ENCODE measurements at regions not wholly inside any gene's neighbourhood (a gene's known extent, or its start where the extent isn't known, plus 50 kb on each side); places are given as distances from the start of the nearest gene placed in this dataset.
"Not testable (repeated sequence)": the region's sequence is repeated elsewhere in the genome, so short reads cannot be mapped to it uniquely, and the experiment has no call there.

DNA sequence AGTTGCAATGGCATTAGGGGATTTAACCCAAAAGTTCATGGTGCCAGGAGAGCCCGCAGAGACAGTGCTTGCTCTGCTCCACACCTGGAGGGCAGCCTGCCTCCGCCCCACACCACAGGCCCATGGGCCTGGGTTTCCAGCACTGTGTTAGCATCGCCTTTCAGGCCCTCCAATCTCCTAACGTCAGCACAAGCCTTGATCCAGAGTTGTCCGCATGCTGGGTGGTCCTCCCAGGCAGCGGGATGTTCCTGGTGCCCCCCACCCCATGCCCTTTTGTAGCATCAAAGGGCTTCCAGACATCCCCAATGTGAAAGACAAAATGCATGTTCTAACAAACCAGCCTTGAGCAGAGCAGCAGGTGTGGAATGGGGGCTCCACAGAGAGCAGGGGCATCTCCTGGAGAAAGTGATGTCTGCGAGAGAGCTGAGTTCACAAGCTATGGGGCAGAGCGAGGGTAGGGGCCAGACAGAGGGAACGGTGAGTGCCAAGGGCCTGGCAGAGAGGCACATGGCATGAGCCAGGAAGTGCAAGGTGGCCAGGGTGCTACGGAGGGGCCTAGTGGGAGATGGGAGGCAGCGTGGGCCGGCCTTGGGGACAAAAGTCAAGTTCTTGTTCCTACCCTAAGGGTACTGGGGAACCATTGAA lies 119.2 kb downstream of the CYP26B1 start:
- FAIRE-seq: no peak

DNA sequence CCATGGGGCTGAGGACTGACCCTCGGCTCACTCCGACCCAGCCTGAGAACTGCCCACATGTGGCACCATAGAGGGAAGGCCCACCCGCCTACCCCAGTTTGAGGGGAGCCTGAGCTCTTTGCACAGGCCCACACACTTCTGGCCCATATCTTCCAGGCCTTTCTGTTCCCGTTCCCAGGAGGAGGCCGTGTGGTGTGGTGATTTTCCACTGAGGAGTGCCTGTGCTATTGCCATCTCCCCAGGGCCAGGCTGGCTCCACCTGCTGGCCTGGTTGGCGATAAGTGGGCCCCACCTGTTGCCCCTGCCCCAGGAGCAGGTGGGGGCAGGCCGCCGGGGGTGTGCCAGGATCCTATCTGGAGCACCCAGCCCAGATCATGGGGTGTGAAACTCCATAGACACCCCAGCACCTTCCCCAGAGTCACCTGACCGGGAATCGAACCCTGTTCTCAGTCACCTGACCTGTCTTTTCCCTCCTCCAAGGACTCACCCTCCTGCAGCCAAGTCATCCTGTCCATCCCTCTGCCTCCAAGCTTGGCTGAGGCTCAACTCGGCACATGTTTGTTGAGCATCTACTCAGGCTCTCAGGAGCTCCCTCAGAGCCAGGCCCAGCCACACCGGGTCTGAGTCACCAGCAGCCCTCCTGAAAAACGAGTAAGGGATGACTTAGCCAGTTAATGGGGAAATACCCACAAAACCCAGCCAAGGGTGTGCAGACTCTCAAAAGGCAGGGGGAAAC lies 120.1 kb downstream of the CYP26B1 start:
- FAIRE-seq (no peak), DNase-seq (ENCODE audit: insufficient read length) (no peak)
- TF ChIP-seq TAF1 (IDR thresholded peaks at IDR 0.05; ENCODE audit: borderline replicate concordance, low read depth, low read length): no peak
- TF ChIP-seq POLR2AphosphoS5 (IDR thresholded peaks at IDR 0.05; ENCODE audit: low read depth, low read length): no peak
- no peak for TF ChIP-seq POLR2A (IDR thresholded peaks at IDR 0.05; ENCODE audit: low read depth, low read length)

More for the DNA sequence above, 119.2 kb downstream of the CYP26B1 start:
- no peak for TF ChIP-seq POLR2AphosphoS5 (IDR thresholded peaks at IDR 0.05; ENCODE audit: low read depth, low read length)
- TF ChIP-seq TAF1 (IDR thresholded peaks at IDR 0.05; ENCODE audit: borderline replicate concordance, low read depth, low read length): no peak
- TF ChIP-seq POLR2A (IDR thresholded peaks at IDR 0.05; ENCODE audit: low read depth, low read length): no peak
- DNase-seq (ENCODE audit: insufficient read length): no peak

DNA sequence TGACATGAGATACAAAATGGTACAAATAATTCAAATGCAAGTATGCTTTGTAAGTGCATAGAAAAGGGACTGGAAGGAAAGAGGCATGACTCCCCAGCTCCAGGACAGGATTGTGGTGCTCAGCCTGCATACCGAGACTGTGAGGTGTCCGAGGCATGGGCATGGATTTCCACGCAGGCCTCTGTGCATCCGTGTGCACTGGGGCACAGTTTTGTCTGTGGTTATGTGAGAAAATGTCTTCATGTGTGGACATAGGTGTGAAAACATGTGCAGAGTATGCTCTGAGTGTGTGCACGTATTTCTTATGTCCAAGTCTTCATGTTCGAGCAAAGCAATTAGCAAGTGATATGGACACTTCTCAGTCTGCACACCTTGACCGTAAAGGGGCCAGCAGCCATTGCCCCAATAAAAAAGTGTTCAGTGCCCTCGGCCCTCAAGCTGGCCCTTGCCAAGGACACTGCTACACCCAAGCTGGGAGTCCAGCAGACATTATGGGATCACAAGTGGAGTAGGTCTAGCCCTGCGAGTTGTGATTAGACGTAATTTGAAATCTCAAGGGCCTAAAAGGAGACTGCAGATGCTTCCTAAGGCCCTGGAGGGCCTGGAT lies 120.7 kb downstream of the CYP26B1 start:
- no peak for TF ChIP-seq TAF1 (IDR thresholded peaks at IDR 0.05; ENCODE audit: borderline replicate concordance, low read depth, low read length)
- no peak for TF ChIP-seq POLR2AphosphoS5 (IDR thresholded peaks at IDR 0.05; ENCODE audit: low read depth, low read length)
- no peak for TF ChIP-seq POLR2A (IDR thresholded peaks at IDR 0.05; ENCODE audit: low read depth, low read length)
- DNase-seq (ENCODE audit: insufficient read length): no peak
- no peak for FAIRE-seq

DNA sequence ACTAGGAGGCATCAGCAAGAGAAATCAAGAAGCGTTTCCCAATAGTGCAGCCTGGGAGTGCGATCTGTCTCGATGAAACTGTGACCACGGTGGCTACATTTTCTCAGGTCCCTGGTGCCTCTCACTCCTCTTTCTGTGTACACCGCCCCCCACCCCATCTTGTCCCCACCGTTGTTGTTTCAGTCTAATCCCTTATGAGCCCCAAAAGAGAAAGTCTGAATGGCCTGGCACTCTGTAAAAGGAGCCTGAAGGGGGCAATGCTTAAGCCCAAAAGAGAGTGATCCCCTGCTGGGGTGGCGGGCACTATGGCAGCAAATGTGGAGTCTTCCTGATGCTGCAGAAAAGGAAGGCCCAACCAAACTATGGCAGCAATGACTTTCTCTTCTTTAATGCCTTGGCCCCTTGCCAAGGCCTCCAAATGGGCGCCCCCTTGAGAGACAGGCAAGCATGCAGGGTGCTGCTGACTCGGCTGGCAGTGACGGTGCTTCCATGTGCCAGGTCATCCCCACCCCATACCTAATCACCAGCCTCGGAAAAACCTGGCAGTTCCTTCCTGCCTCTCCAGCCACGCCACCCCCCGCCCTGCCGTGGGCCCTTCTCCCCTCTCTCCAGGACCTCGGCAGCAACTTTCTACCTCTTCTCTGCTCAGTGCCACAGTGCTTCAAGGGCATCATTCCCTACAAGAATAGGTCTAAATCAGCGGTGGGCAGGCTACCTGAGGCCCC lies 123.0 kb downstream of the CYP26B1 start:
- DNase-seq (ENCODE audit: insufficient read length) (no peak), FAIRE-seq (no peak)

DNA sequence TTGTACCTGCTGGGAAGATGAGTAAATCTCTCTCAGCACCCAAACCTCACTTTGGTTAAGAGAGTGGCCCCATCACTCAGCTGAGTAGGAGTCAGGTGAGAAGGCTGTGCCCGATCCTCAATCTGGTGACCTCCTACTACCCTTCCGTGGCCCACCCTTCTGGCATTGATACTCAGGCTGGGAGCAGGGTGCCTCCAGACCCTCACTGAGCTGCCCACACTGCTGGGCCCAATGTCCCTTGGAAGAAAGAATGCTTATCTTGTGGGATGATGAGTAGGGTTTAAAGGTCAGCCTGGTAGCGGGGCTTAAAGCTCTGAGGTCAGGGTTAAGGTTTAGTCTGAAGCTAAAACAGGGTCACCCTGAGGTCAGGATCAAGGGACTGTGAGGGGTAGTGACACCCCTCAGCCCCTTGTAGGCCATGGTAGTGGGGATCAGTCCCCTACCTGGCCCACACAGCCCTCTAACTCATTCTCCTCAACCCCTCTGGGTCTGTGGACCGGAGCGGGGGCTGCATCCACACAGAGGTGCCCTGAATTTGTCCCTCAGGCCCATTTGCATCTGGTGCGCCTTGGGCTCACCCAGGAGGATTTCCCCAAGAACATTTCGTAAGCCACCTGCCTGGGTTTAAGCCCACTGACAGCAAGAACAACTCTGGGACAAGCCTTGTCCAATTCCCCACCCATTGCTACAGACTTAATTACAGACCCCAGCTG lies 123.8 kb downstream of the CYP26B1 start:
- no peak for FAIRE-seq
- no peak for TF ChIP-seq POLR2A (IDR thresholded peaks at IDR 0.05; ENCODE audit: low read depth, low read length)
- TF ChIP-seq TAF1 (IDR thresholded peaks at IDR 0.05; ENCODE audit: borderline replicate concordance, low read depth, low read length): no peak
- TF ChIP-seq POLR2AphosphoS5 (IDR thresholded peaks at IDR 0.05; ENCODE audit: low read depth, low read length): no peak
- DNase-seq (ENCODE audit: insufficient read length): no peak

More for the DNA sequence above, 123.0 kb downstream of the CYP26B1 start:
- TF ChIP-seq POLR2AphosphoS5 (IDR thresholded peaks at IDR 0.05; ENCODE audit: low read depth, low read length) (no peak), POLR2A (IDR thresholded peaks at IDR 0.05; ENCODE audit: low read depth, low read length) (no peak), TAF1 (IDR thresholded peaks at IDR 0.05; ENCODE audit: borderline replicate concordance, low read depth, low read length) (no peak)

DNA sequence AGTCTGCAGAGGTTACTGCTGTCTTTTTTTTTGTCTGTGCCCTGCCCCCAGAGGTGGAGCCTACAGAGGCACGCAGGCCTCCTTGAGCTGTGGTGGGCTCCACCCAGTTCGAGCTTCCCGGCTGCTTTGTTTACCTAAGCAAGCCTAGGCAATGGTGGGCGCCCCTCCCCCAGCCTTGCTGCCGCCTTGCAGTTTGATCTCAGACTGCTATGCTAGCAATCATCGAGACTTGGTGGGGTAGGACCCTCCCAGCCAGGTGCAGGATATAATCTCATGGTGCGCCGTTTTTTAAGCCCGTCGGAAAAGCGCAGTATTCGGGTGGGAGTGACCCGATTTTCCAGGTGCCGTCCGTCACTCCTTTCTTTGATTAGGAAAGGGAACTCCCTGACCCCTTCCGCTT lies 126.3 kb downstream of the CYP26B1 start:
- not testable (repeated sequence) for DNase-seq (ENCODE audit: insufficient read length); FAIRE-seq

DNA sequence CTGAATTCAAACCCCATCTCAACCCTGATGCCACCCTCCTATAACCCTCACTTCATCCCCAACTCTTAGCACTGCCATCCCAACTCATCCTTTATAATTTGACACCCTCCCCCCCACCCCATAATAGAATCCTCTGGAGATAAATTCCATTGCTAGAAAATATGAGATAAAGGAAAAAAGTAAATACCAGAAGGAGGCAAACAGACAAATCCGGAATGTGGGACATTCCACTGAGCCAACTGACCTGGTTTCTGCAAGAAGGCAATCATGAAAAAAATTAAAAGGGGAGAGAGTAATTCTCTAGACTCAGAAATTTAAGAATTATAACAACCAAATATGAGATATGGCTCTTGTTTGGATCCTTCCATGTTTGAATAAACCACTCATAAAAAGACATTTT lies 132.4 kb downstream of the CYP26B1 start:
- TF ChIP-seq TAF1 (IDR thresholded peaks at IDR 0.05; ENCODE audit: borderline replicate concordance, low read depth, low read length) (no peak), POLR2AphosphoS5 (IDR thresholded peaks at IDR 0.05; ENCODE audit: low read depth, low read length) (no peak), POLR2A (IDR thresholded peaks at IDR 0.05; ENCODE audit: low read depth, low read length) (no peak)
- DNase-seq (ENCODE audit: insufficient read length): no peak
- no peak for FAIRE-seq

DNA sequence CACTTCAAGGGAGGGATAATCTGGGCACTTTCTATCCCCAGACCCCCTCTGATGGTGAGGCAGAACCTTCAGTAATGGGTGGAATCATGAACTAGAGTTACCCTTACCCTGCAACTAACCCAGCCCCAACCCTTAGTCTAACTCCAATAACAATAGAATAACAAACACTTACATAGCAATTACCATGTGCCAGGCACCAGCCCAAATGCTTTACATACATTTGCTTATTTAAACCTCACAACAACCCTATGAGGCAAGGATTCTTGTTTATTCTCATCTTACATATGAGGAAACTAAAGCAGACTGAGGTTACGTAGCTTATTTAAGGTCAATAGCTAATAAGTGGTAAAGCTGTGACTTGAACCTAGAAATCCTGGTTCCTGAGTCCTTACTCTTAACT lies 132.8 kb downstream of the CYP26B1 start:
- DNase-seq (ENCODE audit: insufficient read length) (no peak), FAIRE-seq (no peak)
- TF ChIP-seq TAF1 (IDR thresholded peaks at IDR 0.05; ENCODE audit: borderline replicate concordance, low read depth, low read length) (no peak), POLR2AphosphoS5 (IDR thresholded peaks at IDR 0.05; ENCODE audit: low read depth, low read length) (no peak), POLR2A (IDR thresholded peaks at IDR 0.05; ENCODE audit: low read depth, low read length) (no peak)

DNA sequence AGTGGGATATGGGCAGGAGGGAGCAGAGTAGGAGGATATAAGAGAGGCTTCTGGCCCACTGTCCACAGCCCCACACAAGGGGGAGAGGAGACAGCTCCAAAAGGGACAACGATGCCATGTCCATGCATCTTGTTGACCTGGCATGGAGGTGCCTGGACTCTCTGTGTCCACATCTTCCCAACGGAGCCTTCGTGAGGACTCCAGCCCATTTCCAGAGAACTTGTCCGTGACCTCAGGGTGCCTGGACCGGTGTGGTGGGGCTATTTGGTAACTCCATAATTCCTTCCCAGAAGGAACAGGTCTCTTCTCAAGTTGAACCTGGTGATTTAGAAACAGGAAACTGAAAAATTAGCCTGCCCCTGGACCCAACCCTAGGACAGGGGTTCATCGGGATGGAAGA lies 133.9 kb downstream of the CYP26B1 start:
- FAIRE-seq: no peak
- TF ChIP-seq TAF1 (IDR thresholded peaks at IDR 0.05; ENCODE audit: borderline replicate concordance, low read depth, low read length): no peak
- no peak for TF ChIP-seq POLR2AphosphoS5 (IDR thresholded peaks at IDR 0.05; ENCODE audit: low read depth, low read length)
- TF ChIP-seq POLR2A (IDR thresholded peaks at IDR 0.05; ENCODE audit: low read depth, low read length): no peak
- DNase-seq (ENCODE audit: insufficient read length): no peak

DNA sequence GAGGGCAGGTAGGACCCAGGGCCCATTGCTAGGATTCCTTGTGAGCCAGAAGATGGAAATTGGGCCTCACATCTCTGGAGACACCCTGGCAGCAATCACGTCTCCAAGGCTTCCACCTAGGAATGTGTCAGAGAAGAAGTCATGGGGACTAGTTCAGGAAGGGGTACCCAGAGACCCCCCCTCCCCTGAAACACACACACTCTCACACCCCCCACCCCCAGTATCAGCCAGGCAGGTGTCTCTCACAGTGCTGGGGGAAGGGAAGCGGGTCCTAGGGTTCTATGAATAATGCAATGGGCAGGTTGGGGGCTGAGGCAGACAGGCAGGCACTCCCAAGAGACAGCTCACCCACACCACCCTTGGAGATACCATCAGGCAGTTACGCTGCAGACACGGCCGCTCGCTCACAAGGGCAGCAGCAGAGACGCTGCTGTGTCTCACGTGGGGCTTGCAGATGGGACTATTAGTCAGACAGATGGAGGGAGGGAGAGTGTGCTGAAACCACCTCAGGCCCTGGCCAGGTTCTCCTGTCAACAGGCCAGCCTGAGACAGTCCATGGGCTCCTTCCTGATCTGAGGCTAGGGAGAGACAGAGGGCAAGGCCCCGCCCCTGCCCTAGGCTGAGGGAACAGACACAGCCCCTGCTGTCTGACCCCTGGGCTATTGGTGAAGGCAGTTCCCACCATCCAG lies 134.6 kb downstream of the CYP26B1 start:
- TF ChIP-seq TAF1 (IDR thresholded peaks at IDR 0.05; ENCODE audit: borderline replicate concordance, low read depth, low read length) (no peak), POLR2A (IDR thresholded peaks at IDR 0.05; ENCODE audit: low read depth, low read length) (no peak)
- no peak for FAIRE-seq
- DNase-seq (ENCODE audit: insufficient read length): no peak
